HepG2 (cell line): ENCODE measurements at regions not wholly inside any gene's neighbourhood (a gene's known extent, or its start where the extent isn't known, plus 50 kb on each side); places are given as distances from the start of the nearest gene placed in this dataset.

Experiments
- ASH2L ChIP-seq: fragments of 300-600, 200-600 bp; sonication (generic); IDR thresholded peaks from 2 replicates; pipeline ENCODE4 v1.7.0; 2017; ENCODE audit warnings: low read depth, mild to moderate bottlenecking, moderate library complexity, mixed read lengths, low read length; ENCODE audit not compliant: insufficient read length
- EP300 ChIP-seq, 3 experiments: sonication (generic) in 1 of 3; formaldehyde crosslinking in 1 of 3; IDR thresholded peaks; 2 replicates each; pipeline versions ENCODE4 v1.5.1 to v1.6.1; 2011 to 2020; ENCODE audit warnings: low read depth in 2 of 3, low read length in 2 of 3, borderline replicate concordance in 1 of 3, improper control_type of control experiment in 1 of 3, mild to moderate bottlenecking in 1 of 3, missing genetic modification reagents in 1 of 3, moderate library complexity in 1 of 3
- KLF11 ChIP-seq: IDR thresholded peaks from 2 replicates; pipeline ENCODE4 v1.6.1; 2016; ENCODE audit warnings: missing compliant biosample characterization
- MTA1 ChIP-seq: sonication (generic); formaldehyde crosslinking; IDR thresholded peaks from 2 replicates; pipeline ENCODE4 v1.4.0; 2020; ENCODE audit warnings: missing genetic modification reagents, mild to moderate bottlenecking, borderline replicate concordance
- NAIF1 ChIP-seq: sonication (generic); formaldehyde crosslinking; IDR thresholded peaks from 2 replicates; pipeline ENCODE4 v1.5.0; 2020; ENCODE audit warnings: mild to moderate bottlenecking, missing genetic modification reagents, borderline replicate concordance
- REPIN1 ChIP-seq: sonication (generic); formaldehyde crosslinking; IDR thresholded peaks from 2 replicates; pipeline ENCODE4 v1.8.0; 2022; ENCODE audit warnings: missing genetic modification reagents, low read depth, mild to moderate bottlenecking, borderline replicate concordance
- ZNF207 ChIP-seq: fragments of 450-650 bp; IDR thresholded peaks from 2 replicates; pipeline ENCODE4 v1.6.1; 2016; ENCODE audit warnings: antibody characterized with exemption, borderline replicate concordance
- ZNF672 ChIP-seq: sonication (generic); formaldehyde crosslinking; IDR thresholded peaks from 2 replicates; pipeline ENCODE4 v1.8.1; 2022; ENCODE audit warnings: missing genetic modification reagents
- ZNF772 ChIP-seq: sonication (generic); formaldehyde crosslinking; IDR thresholded peaks from 2 replicates; pipeline ENCODE4 v1.5.0; 2020; ENCODE audit warnings: mild to moderate bottlenecking, missing genetic modification reagents
- TF ChIP-seq, protein P1 (sequence below): sonication (generic); formaldehyde crosslinking; IDR thresholded peaks from 2 replicates; pipeline ENCODE4 v1.8.0; 2022; ENCODE audit warnings: missing genetic modification reagents, mild to moderate bottlenecking, borderline replicate concordance
- TF ChIP-seq, protein P2 (sequence below): fragments of 450-650 bp; IDR thresholded peaks from 2 replicates; pipeline ENCODE4 v1.6.1; 2017

DNA sequence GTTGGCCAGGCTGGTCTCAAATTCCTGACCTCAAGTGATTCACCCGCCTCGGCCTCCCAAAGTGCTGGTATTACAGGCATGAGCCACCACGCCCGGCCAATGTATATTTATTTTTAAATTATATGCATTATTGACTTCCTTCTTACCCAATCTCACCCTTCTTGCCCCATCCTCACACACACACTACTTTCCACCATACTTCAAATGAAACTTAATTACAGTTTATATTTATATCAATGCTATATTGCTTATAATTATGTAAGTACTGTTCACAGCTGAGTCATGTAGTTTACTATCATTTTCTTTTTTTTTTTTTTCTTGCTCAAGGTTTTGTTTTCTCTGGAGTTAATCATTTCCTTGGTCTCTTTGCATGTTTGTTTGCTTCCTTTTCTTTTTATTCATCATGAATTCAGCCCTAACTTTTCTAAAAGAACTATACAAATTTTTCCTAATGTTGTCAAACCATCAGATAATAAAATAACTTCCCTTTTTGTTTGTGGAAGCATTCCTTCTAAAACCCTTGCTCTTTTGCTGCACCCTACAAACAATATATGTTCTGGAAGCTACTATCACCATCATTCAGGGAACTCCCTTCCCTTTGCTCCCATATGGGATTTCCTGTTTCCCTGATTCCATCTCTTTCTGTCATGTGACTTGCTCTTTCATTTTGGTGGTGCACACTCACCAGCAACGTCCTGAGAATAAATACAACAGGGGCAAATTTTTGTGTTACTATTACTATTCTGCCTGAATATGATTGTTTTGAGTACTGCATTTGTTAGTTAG lies 201.7 kb upstream of the SASH1 start (continued):
- TF ChIP-seq MTA1 (CRISPR knock-in tag): no peak
- TF ChIP-seq, protein P1, sequence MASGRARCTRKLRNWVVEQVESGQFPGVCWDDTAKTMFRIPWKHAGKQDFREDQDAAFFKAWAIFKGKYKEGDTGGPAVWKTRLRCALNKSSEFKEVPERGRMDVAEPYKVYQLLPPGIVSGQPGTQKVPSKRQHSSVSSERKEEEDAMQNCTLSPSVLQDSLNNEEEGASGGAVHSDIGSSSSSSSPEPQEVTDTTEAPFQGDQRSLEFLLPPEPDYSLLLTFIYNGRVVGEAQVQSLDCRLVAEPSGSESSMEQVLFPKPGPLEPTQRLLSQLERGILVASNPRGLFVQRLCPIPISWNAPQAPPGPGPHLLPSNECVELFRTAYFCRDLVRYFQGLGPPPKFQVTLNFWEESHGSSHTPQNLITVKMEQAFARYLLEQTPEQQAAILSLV (CRISPR knock-in tag): no peak
- TF ChIP-seq REPIN1 (CRISPR knock-in tag): no peak
- TF ChIP-seq KLF11 (CRISPR knock-in tag): no peak
- TF ChIP-seq ZNF672 (CRISPR knock-in tag): no peak
- no peak for TF ChIP-seq NAIF1
- TF ChIP-seq ZNF772 (CRISPR knock-in tag): no peak
- peak in 1 of 2 experiments; percentile 15; a peak in 1 of 4 replicates for TF ChIP-seq EP300 (IDR thresholded peaks at IDR 0.05; ENCODE audit: low read depth in 2 of 2, low read length in 2 of 2)
- no peak for TF ChIP-seq EP300 (CRISPR knock-in tag; IDR thresholded peaks at IDR 0.05; ENCODE audit: borderline replicate concordance)
- TF ChIP-seq ZNF207: no peak
- TF ChIP-seq, protein P2, sequence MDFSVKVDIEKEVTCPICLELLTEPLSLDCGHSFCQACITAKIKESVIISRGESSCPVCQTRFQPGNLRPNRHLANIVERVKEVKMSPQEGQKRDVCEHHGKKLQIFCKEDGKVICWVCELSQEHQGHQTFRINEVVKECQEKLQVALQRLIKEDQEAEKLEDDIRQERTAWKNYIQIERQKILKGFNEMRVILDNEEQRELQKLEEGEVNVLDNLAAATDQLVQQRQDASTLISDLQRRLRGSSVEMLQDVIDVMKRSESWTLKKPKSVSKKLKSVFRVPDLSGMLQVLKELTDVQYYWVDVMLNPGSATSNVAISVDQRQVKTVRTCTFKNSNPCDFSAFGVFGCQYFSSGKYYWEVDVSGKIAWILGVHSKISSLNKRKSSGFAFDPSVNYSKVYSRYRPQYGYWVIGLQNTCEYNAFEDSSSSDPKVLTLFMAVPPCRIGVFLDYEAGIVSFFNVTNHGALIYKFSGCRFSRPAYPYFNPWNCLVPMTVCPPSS: no peak
- TF ChIP-seq ASH2L: peak; percentile 31
